ENCODE measurements at regions not wholly inside any gene's neighbourhood (a gene's known extent, or its start where the extent isn't known, plus 50 kb on each side); places are given as distances from the start of the nearest gene placed in this dataset.

DNA sequence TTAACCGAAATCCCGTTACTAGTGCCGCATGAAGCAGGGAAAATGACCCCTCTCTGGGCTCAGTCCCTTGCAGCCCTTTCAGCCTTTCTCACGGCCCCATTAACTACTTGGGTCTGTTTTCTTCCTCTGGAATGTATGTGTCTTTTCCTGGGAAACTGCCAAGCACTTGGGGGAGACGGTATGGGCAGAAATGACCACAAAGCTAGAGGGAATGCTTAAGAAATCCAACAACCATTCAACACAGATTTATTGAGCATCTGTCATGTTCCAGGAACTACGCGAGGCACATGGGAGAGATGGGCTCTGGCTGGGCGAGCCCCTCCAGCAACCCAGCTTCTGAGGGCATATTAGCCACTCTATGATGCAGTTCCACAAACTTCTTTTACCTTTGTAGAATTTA, 462.6 kb downstream of the BUD13 start:
- no peak for TF ChIP-seq POLR2A (IDR thresholded peaks at IDR 0.05)
- TF ChIP-seq, protein P1, sequence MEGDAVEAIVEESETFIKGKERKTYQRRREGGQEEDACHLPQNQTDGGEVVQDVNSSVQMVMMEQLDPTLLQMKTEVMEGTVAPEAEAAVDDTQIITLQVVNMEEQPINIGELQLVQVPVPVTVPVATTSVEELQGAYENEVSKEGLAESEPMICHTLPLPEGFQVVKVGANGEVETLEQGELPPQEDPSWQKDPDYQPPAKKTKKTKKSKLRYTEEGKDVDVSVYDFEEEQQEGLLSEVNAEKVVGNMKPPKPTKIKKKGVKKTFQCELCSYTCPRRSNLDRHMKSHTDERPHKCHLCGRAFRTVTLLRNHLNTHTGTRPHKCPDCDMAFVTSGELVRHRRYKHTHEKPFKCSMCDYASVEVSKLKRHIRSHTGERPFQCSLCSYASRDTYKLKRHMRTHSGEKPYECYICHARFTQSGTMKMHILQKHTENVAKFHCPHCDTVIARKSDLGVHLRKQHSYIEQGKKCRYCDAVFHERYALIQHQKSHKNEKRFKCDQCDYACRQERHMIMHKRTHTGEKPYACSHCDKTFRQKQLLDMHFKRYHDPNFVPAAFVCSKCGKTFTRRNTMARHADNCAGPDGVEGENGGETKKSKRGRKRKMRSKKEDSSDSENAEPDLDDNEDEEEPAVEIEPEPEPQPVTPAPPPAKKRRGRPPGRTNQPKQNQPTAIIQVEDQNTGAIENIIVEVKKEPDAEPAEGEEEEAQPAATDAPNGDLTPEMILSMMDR (IDR thresholded peaks at IDR 0.05 in 4 of 5, conservative IDR thresholded peaks at IDR 0.05 in 1 of 5) = no peak

All from gastrocnemius medialis (tissue), 4 donors.